Umbilical cord (tissue), 1 donor: ENCODE measurements at regions not wholly inside any gene's neighbourhood (a gene's known extent, or its start where the extent isn't known, plus 50 kb on each side); places are given as distances from the start of the nearest gene placed in this dataset.

Experiments
- DNase-seq: peaks from one replicate; pipeline ENCODE4 v3.0.0-alpha.2; 2015; ENCODE audit warnings: low spot score

- DNase-seq, result no peak
Measured at GRCh38 chr3:36259580-36259979, 120.7 kb upstream of the STAC start.

DNA sequence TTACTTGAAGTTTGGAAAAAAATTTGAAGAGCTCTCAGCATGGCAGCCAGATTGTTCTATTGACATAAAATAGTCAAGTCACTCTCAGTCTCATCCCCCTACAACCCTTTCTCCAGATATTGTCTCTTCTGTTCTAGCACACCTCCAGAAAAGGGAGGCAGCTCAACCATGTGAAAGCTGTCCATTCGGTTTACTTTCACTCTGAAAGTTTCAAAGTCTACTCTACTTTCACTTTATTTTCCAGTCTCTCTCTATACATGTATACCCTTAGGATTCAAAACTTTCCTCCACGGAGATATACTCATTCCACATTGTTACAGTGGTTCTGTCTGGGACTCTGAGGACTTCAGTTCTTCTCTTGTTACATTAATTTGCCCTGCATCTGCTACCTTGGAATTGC lies 111.0 kb upstream of the STAC start:
- DNase-seq, result no peak

GRCh38 chr3:36282766-36283165 lies 97.5 kb upstream of the STAC start:
- peak; percentile 14 for DNase-seq

GRCh38 chr3:36295296-36295695 lies 85.0 kb upstream of the STAC start:
- DNase-seq, result peak; percentile 78

- DNase-seq, result no peak
Measured at GRCh38 chr3:36297195-36297594, 83.1 kb upstream of the STAC start.

DNA sequence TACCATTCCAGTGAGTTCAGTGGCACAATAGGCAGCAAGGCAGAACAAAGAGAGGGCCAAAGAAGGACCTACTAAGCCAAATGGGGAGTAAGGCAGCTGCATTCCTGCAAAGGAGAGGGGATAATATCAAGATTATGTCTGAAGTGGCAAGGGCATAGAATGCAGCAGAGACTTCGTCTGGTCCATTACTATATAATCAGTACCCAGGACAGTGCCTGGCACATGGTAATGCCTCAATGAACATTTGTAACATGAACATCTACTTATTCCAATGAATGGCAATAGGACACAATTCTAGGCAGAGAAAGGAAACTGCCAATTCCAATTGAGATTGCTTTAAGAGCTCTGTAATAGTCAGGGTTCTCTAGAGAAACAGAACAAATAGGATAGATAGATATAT lies 82.1 kb upstream of the STAC start:
- DNase-seq, result no peak

- no peak for DNase-seq
Measured at GRCh38 chr3:36302158-36302509, 78.2 kb upstream of the STAC start.

- DNase-seq, result no peak
Measured at GRCh38 chr3:36302626-36303025, 77.7 kb upstream of the STAC start.

DNA sequence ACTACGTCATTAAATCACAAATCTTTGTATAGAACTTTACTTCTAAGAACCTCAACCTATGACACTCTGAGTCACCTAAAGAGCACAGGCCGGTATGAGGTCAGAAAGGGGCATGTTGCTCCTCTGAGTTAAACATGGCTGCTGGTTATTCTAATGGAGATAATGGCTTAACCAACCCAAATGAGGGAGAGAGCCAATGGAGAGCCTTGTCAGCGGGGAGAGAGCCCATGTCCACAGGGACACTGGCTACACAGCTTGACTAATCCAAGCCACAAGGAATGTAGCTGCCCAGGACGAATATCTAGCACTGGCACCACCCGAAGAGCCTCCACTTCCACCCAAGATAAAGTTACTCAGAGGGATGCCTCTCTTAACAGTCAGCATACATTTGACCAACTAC lies 77.0 kb upstream of the STAC start:
- DNase-seq, result no peak

DNA sequence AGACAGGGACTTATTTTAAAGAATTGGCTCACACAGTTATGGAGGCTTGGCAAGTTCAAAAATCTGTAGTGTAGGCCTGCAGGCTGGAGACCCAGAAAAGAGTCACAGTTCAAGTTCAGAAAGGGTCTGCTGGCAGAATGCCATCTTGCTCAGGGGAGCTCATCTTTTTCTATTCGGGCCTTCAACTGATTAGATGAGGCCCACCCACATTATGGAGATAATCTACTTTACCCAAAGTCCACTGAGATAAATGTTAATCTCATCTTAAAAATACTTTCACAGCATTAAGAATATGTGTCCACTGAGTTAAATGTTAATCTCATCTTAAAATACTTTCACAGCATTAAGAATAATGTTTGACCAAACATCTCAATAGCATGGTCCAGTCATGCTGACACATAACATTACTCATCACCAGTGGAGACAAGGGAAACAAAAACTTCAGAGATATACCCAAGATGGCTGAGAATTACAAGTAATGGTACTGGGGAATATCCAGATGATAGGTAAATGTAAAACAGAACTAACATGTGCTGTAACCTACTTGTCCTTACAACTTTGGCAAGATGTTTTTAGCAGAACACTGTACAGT lies 74.3 kb upstream of the STAC start:
- no peak for DNase-seq

GRCh38 chr3:36309092-36309491 lies 71.2 kb upstream of the STAC start:
- DNase-seq, result no peak

DNA sequence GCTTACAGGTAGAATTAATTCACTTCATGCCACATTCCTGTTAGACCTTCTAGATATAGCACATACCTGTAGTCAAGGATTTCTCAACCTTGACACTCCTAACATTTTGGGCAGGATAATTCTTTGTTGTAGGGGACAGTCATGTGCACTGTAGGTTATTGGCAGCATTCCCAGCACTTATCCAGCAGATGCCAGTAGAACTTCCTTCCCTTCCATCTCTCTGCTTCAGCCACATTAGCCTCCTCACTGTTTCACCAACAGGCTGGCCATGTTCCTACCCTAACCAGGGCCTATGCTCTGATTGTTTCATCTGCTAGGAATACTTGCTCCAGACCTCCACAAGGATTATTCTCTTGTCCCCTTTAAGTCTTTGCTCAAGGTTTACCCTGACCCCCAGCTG lies 68.0 kb upstream of the STAC start:
- DNase-seq, result no peak

DNA sequence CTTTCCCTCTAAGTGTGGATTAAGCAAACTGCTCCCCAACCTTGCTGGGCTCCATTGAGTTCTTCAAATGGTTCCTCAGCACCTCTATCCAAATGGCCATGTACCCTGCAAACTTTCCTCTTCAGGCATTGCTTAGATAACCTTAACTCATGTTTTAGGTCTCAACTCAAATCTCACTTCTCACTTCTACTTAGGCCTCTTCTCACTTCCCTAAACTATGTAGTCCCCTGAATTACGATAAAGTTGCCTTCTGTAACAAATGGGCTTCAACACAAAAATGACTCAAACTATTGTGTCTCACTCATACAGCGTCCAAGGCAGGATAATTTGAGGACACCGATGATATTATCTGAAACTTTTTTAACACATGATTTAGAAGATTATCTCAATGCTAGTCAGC lies 62.4 kb upstream of the STAC start:
- DNase-seq, result no peak

GRCh38 chr3:36318621-36319200 lies 61.6 kb upstream of the STAC start:
- peak; percentile 17 for DNase-seq

DNA sequence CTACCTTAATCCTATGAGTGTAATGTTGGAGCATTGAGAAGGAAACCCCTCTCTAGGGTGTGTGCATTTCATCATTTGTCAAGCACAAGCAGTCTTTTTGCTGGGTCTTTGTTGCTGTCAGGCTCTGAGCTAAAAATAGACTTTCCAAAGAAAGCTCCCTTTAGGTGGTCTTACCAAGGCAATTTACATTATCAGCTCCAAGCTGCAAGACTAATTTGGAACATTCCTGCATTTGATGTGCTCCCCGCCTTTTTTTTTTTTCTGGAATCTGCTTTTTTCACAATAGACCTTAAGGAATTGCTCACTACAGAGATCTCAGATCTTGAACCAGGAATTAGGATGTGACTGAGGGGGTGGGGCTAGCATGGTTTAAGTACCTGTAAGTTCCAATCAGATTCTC lies 60.6 kb upstream of the STAC start:
- no peak for DNase-seq
